ENCODE measurements at regions not wholly inside any gene's neighbourhood (a gene's known extent, or its start where the extent isn't known, plus 50 kb on each side); places are given as distances from the start of the nearest gene placed in this dataset.
A peak's percentile ranks its signal among the peaks of the same experiment; 100 is the strongest.

GRCh38 chr18:39802648-39803229 lies 2152.3 kb upstream of the PIK3C3 start:
- no peak overlapping the region for H3K4me3 ChIP-seq (replicated peaks in 1 of 3; ENCODE audit: insufficient read depth in 1 of 3, low read depth in 1 of 3, low read length in 3 of 3)
- dilution Hi-C loops (cut with MboI; ENCODE audit: extremely low pct_ligation_motif_present, low sequenced_read_pairs), result no loop called here
- TF ChIP-seq EZH2 (IDR thresholded peaks at IDR 0.05; ENCODE audit: borderline replicate concordance, low read depth, low read length, severe bottlenecking) (no peak), POLR2A (IDR thresholded peaks at IDR 0.05; ENCODE audit: low read depth, low read length) (no peak), FOS (IDR thresholded peaks at IDR 0.05; ENCODE audit: borderline replicate concordance, insufficient read depth, low read length) (no peak)
- TF ChIP-seq, protein P1, sequence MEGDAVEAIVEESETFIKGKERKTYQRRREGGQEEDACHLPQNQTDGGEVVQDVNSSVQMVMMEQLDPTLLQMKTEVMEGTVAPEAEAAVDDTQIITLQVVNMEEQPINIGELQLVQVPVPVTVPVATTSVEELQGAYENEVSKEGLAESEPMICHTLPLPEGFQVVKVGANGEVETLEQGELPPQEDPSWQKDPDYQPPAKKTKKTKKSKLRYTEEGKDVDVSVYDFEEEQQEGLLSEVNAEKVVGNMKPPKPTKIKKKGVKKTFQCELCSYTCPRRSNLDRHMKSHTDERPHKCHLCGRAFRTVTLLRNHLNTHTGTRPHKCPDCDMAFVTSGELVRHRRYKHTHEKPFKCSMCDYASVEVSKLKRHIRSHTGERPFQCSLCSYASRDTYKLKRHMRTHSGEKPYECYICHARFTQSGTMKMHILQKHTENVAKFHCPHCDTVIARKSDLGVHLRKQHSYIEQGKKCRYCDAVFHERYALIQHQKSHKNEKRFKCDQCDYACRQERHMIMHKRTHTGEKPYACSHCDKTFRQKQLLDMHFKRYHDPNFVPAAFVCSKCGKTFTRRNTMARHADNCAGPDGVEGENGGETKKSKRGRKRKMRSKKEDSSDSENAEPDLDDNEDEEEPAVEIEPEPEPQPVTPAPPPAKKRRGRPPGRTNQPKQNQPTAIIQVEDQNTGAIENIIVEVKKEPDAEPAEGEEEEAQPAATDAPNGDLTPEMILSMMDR (IDR thresholded peaks at IDR 0.05; ENCODE audit: extremely low read depth in 1 of 2, insufficient read depth in 1 of 2, low read depth in 1 of 2, low read length in 2 of 2), result no peak
- no peaks in the 10 kb centered on the region for H3K27me3 ChIP-seq (ENCODE audit: control insufficient read depth in 2 of 2, insufficient read depth in 2 of 2, low read length in 2 of 2)
- no TSS peak for BruUV-seq (replicated peaks)
- peaks cover 6% of the 10 kb centered on the region for H3K4me1 ChIP-seq (ENCODE audit: control insufficient read depth, extremely low read depth, insufficient read depth, low read length)
- no peak overlapping the region for H3K9ac ChIP-seq (replicated peaks; ENCODE audit: extremely low read depth, insufficient read depth, low read length)
- H3K9me1 ChIP-seq (replicated peaks; ENCODE audit: control insufficient read depth, extremely low read depth, insufficient read depth, low read length), result no peaks in the 10 kb centered on the region
- no peaks in the 10 kb centered on the region for H3K79me2 ChIP-seq (ENCODE audit: control insufficient read depth, insufficient read depth, low read length)
- DNase-seq (ENCODE audit: low read depth, low spot score), result no peak
- H4K20me1 ChIP-seq (replicated peaks; ENCODE audit: control insufficient read depth, extremely low read depth, insufficient read depth, low read length), result no peaks in the 10 kb centered on the region
- H3K9me3 ChIP-seq (replicated peaks; ENCODE audit: control insufficient read depth, insufficient read depth, low read length), result no peaks in the 10 kb centered on the region
- no peak for FAIRE-seq
- intact Hi-C loops (cut with micrococcal nuclease), result no loop called here
- no peak overlapping the region for H2AFZ ChIP-seq (ENCODE audit: low read depth, low read length)
- ChIA-PET POLR2A (no interaction called here), CTCF (no interaction called here)
- no peaks in the 10 kb centered on the region for H3K36me3 ChIP-seq (ENCODE audit: control insufficient read depth in 2 of 2, extremely low read depth in 1 of 2, insufficient read depth in 2 of 2, low read length in 2 of 2)
- H3K4me2 ChIP-seq (ENCODE audit: insufficient read depth, low read length), result no peak overlapping the region
- H3K27ac ChIP-seq (ENCODE audit: insufficient read depth, low read depth, low read length), result no peak overlapping the region

GRCh38 chr18:39801848-39802247 lies 2153.2 kb upstream of the PIK3C3 start:
- H3K27ac ChIP-seq (ENCODE audit: insufficient read depth, low read depth, low read length), result no peak overlapping the region
- H2AFZ ChIP-seq (ENCODE audit: low read depth, low read length), result no peak overlapping the region
- no peaks in the 10 kb centered on the region for H3K9me3 ChIP-seq (replicated peaks; ENCODE audit: control insufficient read depth, insufficient read depth, low read length)
- no peaks in the 10 kb centered on the region for H3K9me1 ChIP-seq (replicated peaks; ENCODE audit: control insufficient read depth, extremely low read depth, insufficient read depth, low read length)
- no TSS peak for BruUV-seq (replicated peaks)
- no peak overlapping the region for H3K4me2 ChIP-seq (ENCODE audit: insufficient read depth, low read length)
- no peak overlapping the region for H3K9ac ChIP-seq (replicated peaks; ENCODE audit: extremely low read depth, insufficient read depth, low read length)
- no peak for TF ChIP-seq JUN (IDR thresholded peaks at IDR 0.05; ENCODE audit: borderline replicate concordance, insufficient read depth, insufficient read length, low read depth)
- TF ChIP-seq MAX (IDR thresholded peaks at IDR 0.05; ENCODE audit: insufficient read depth, insufficient read length), result peak; percentile 64
- TF ChIP-seq POLR2AphosphoS5 (IDR thresholded peaks at IDR 0.05; ENCODE audit: insufficient read depth, low read depth, low read length), result no peak
- no peak for TF ChIP-seq POLR2A (IDR thresholded peaks at IDR 0.05; ENCODE audit: low read depth, low read length)
- TF ChIP-seq, protein P1 (IDR thresholded peaks at IDR 0.05; ENCODE audit: extremely low read depth in 1 of 2, insufficient read depth in 1 of 2, low read depth in 1 of 2, low read length in 2 of 2), result no peak
- no peak for TF ChIP-seq EZH2 (IDR thresholded peaks at IDR 0.05; ENCODE audit: borderline replicate concordance, low read depth, low read length, severe bottlenecking)
- H3K4me1 ChIP-seq (ENCODE audit: control insufficient read depth, extremely low read depth, insufficient read depth, low read length), result peaks cover 6% of the 10 kb centered on the region
- no peaks in the 10 kb centered on the region for H3K36me3 ChIP-seq (ENCODE audit: control insufficient read depth in 2 of 2, extremely low read depth in 1 of 2, insufficient read depth in 2 of 2, low read length in 2 of 2)
- dilution Hi-C loops (cut with MboI; ENCODE audit: extremely low pct_ligation_motif_present, low sequenced_read_pairs) (no loop called here), intact Hi-C loops (cut with micrococcal nuclease) (loop anchor here (2.0 kb wide), 2 partner anchors 39 to 169 kb away; no protein-coding TSS in a partner anchor)
- no peaks in the 10 kb centered on the region for H3K79me2 ChIP-seq (ENCODE audit: control insufficient read depth, insufficient read depth, low read length)
- ChIA-PET CTCF (no interaction called here), POLR2A (no interaction called here)
- DNase-seq (ENCODE audit: low read depth, low spot score), result no peak
- H4K20me1 ChIP-seq (replicated peaks; ENCODE audit: control insufficient read depth, extremely low read depth, insufficient read depth, low read length), result no peaks in the 10 kb centered on the region
- no peak for FAIRE-seq
- no peak overlapping the region for H3K4me3 ChIP-seq (replicated peaks in 1 of 3; ENCODE audit: insufficient read depth in 1 of 3, low read depth in 1 of 3, low read length in 3 of 3)
- H3K27me3 ChIP-seq (ENCODE audit: control insufficient read depth in 2 of 2, insufficient read depth in 2 of 2, low read length in 2 of 2), result no peaks in the 10 kb centered on the region

All from endothelial cell of umbilical vein (primary cell).